Smooth muscle cell of the brain vasculature (primary cell): ENCODE measurements at regions not wholly inside any gene's neighbourhood (a gene's known extent, or its start where the extent isn't known, plus 50 kb on each side); places are given as distances from the start of the nearest gene placed in this dataset.

Experiments used
- DNase-seq: peaks from one replicate; pipeline ENCODE4 v3.0.0-alpha.2; 2012; ENCODE audit warnings: low read depth, low spot score

DNA sequence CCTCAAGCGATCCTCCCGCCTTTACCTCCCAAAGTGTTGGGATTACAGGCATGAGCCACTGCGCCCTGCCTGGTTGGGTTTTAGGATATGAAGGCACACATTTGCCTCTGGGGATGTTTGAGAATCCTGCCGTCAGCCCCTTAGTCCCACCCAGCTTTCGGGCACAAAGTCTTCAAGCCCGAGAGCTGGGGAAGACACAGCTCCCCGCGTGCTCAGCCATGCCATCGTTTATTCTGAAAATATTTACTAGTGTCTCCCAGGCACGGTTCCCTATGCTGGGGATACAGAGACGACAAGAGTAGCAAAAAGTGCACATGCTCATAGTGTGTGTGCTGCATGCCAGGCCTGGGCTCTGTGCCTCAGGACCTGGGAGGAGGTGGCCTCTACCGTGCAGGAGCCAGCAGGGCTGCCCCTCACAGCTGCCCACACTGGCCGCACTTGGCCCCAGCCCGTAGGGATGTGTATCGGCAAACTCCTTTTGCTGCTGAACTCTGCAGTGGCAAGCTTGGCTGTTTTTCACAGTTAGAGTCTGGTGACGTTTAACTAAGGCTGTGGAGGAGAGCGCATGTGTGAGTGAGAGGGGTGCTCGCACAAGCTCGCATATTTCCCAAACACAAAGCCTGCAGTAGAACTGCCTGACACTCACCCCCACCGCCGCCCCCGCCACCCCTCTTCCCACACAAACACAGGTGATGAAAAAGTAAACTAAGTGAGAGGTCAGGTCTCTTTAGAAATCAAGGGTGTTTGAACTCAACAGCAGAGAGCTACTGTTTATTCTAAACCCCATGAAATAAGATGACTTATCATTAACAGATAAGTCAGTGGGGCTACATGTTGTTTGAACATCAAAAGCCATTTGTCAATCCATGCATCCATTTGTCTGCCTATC, 266.4 kb downstream of the MRTFB start:
- no peak for DNase-seq

DNA sequence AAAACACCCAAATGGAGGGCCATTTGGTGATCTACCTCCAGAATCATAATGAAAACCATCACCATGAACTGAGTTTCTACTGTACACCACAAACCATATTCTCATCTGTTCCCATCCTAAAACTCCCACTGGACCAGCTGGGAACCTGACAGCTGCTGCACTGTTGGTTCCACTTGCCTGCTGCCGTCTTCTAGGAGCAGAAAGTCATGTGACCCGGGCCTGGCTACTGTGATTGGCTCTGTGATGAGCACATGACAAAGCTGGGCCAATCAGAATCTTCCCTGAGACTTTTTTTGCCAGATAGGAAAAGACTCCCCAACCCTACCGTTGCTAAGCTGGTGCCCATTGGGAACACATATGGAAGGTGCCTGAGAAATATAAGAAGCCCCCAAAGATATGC, 264.2 kb downstream of the MRTFB start:
- no peak for DNase-seq

DNA sequence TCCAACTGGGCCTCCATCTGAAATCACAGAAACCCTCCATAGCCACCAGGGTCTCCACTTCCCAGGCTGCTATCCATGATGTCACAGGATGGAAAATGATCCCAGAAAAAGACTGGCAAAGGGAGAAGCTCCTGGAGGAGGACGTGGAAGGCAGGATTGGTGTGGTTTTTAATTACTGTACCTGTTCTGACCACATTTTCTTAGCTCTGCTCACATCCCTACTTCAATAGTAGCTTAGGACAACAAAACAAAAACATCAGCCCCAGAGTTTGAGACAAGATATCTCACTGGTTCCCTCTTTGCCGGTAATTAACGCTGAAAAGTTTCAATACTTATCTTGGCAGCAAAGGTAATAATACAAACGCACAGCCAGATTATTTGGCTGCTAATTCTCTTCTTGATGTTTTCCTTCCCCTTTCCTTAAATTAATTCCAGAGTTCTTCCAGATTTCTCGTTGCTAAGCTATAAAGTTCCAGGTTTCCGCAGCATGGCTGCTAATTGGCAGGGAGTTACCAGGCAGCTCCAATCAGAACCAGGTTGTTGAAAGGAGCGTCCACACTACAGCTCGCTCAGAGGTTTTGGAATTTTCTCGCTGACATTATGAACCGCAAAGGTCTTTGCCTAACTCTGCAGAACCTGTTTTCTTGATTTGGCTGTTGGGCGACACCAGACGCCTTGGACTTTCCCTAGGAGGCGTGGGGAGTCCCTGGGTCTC, 263.4 kb downstream of the MRTFB start:
- no peak for DNase-seq

DNA sequence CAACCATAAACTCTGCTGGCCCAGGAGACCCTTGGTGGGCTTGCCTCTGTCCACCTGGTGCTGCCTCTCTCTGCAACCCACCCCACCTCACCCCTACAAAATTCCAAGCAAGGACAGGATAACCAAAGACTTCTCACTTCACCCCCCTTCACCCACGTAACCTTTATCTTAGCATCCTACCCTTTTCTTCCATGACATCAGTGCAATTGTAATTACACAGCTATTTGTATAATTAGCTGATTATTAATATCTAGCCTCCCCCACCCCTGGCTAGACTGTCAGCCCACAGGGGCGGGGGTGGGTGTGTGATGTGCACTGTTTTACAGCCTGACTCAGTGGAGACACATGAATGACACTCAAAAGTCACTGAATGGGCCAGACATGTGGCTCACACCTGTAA, 262.2 kb downstream of the MRTFB start:
- DNase-seq, result no peak

DNA sequence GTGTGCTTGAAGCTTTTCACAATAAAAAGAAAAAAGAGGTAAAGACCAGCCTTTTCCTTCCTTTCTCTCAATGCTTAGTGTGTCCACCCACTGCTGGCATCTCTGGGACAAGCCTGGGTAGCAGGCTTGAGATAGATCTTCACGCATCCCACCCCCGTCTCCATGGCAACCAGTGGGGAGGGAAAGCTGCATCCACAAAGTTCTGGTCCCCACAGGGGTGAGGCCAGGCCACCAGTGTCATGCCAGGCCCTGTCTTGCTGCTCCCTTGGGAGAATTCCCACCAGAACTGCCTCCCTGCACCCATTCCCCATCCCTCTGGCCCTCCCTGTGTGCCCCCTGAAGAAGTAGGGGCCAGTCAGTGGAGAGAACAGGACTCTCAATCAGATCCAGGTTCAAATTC, 259.9 kb downstream of the MRTFB start:
- DNase-seq, result no peak

DNA sequence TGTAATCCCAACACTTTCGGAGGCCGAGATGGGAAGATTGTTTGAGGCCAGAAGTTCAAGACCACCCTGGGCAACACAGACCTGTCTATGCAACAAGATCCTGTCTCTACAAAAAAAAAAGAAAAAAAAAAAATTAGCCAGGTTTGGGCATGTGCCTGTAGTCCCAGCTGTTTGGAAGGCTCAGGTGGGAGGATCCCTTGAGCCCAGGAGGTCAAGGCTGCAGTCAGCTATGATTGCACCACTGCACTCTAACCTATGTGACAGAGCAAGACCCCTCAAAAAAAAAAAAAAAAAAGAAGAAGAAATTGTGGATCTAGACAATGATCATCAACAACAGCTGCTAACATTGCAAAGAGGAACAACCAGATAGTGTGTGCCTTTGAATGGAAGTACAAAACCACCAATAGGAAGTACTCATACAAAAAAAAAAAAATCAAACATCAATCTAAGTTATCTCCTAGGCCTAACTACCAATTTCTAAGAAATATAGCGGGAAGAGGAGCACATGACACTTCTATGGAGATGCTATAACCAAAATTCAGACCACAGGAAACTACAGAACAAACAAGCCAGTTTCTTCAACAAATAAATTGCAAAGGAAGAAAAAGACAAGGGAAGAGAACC, 258.7 kb downstream of the MRTFB start:
- DNase-seq, result no peak

DNA sequence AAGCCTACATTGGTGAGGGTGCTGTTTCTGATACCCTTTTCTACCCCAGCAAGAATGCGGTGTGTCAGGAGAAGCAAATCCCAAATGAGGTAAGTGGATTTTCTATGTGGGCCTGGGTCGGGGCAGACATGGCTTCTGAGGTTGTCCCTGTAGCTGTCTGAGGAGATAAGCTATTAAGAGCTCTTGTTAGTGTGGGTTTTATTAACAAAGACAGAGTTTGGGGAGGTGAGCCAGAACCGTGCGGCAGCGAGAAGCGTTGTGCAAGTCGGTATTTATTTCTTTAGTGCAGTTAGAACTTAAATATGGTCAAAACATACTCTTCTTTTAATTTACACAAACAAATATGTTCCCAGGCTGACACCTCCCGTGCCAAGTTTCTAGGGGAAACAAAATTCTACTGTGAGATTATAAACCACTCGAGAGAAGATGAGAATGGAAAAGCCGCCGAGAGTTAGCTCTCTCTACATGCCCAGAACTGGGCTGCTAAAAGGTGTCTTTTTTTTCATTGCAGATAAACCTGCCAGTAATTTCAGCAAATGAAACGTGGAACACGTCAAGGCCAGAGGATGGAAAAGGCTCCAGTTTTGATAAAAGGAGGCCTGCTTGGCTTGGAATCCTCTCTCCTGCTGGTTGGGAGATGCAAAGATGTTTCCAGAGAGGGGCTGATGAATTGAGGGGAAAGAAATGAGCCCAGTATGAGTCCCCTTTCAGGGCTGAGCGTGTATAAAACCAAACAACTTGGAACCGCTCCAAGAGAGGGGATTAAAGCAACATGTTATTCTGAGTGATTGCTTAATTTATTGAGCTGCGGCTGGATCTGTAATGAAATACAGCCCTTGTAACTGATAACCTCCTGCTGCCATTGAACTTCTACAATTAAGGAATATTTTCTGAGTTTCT, 254.6 kb downstream of the MRTFB start:
- no peak for DNase-seq

DNA sequence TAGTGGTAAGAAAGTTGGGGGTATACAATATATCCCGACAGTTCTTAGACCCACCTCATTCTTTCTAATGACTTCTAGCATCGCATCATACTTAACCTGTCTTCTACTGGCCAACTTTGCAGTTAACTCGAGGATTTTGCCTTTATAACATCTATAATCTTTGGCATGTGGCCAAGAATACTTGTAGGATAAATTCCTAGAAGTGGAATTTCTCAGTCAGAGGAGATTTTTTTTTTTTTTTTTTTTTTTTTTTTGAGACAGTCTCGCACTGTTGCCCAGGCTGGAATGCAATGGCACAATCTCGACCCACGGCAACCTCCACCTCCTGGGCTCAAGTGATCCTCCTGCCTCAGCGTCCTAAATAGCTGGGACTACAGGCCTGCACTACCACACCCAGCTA, 253.5 kb downstream of the MRTFB start:
- DNase-seq, result no peak

DNA sequence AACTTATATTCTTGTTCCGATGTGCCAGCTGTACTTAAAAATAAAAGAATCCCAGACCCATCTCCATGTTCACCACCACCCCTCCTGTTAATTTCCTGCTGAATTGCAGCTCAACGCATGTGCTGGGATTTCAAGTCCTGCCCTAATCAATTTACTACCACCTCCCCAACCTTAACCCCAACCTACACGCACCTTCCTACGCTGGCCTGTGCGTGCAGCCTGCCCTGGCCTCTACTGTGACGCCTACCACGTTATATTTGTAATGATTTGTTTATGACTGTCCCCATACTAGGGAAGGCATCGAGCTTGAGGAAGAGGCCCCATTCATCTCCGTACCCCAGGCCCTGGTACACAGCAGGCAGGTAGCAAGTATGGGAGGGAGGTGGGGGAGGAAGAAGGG, 251.1 kb downstream of the MRTFB start:
- DNase-seq, result no peak

DNA sequence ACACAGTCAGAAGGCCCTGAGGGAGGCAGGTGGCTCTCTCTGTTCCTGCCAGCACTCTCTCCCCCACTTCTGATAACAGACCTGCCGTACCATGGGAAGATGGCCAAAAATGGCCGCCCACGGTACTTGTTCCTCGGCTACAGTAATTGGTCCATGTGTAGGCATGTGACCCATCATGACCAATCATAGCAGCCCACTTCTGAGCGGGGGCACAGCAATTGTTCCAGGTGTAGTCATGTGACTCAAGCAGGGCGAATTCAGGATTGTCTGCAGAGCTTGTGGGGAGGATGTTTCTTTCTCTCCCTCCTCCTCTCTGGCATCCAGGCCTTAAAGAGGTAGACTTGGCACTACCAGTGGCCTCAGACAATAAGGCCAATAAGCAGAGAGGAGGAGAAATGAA, 250.4 kb downstream of the MRTFB start:
- DNase-seq, result no peak

DNA sequence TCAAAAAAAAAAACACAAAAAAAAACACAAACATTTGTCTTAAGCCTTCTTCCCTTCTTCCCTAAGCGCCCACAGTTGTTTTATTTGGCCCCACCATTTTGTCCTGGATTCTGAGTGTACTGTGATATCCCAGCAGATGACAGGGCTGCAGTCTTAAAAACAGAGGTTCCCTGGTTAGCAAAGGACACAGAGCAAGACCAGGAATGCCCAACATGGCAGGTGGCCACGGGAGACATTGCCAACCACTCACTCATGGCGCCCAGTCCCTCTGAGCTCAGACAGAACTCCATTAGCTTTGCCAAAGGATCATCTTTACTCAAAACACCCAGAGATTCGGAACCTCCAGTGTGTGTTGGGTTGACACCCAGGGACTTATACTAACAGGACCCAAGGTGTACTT, 249.3 kb downstream of the MRTFB start:
- no peak for DNase-seq
